GM23338 (cell line): ENCODE measurements at regions not wholly inside any gene's neighbourhood (a gene's known extent, or its start where the extent isn't known, plus 50 kb on each side); places are given as distances from the start of the nearest gene placed in this dataset.

Experiments used
- ATAC-seq: fragments of 200-7000 bp; cut with Tn5 transposase; 3 replicates; pipeline ENCODE4 v1.9.1; 2020
- DNase-seq: peaks from one replicate; pipeline ENCODE4 v3.0.0-alpha.2; 2015; ENCODE audit warnings: low spot score
- H2AFZ ChIP-seq: fragments of 200-600 bp; sonication (generic); 2 replicates; pipeline ENCODE4 v1.8.0; 2016; ENCODE audit warnings: antibody characterized with exemption, mild to moderate bottlenecking, moderate library complexity
- H3F3A ChIP-seq: fragments of 200-600 bp; sonication (generic); replicated peaks from 2 replicates; pipeline ENCODE4 v1.8.0; 2017; ENCODE audit warnings: antibody characterized with exemption, mixed run types, low read depth
- H3K27ac ChIP-seq: fragments of 200-600 bp; sonication (generic); 2 replicates; pipeline ENCODE4 v1.6.1; 2016; ENCODE audit warnings: low read depth
- H3K27me3 ChIP-seq: fragments of 200-600 bp; sonication (generic); 2 replicates; pipeline ENCODE4 v1.8.0; 2016; ENCODE audit warnings: mild to moderate bottlenecking, mixed run types, moderate library complexity; ENCODE audit not compliant: insufficient read depth
- H3K36me3 ChIP-seq: fragments of 200-600 bp; sonication (generic); 2 replicates; pipeline ENCODE4 v1.8.0; 2016; ENCODE audit warnings: mild to moderate bottlenecking; ENCODE audit not compliant: insufficient read depth
- H3K4me1 ChIP-seq: fragments of 200-600 bp; sonication (generic); 2 replicates; pipeline ENCODE4 v1.8.0; 2016; ENCODE audit warnings: mild to moderate bottlenecking, moderate library complexity; ENCODE audit not compliant: insufficient read depth
- H3K4me2 ChIP-seq: fragments of 200-600 bp; sonication (generic); 2 replicates; pipeline ENCODE4 v1.7.1; 2017; ENCODE audit warnings: mixed run types
- H3K4me3 ChIP-seq: fragments of 200-600 bp; sonication (generic); 2 replicates; pipeline ENCODE4 v1.6.1; 2016; ENCODE audit warnings: mixed run types
- H3K79me2 ChIP-seq: fragments of 200-600 bp; sonication (generic); replicated peaks from 2 replicates; pipeline ENCODE4 v1.8.0; 2017; ENCODE audit warnings: mild to moderate bottlenecking; ENCODE audit not compliant: insufficient read depth
- H3K9me2 ChIP-seq: fragments of 200-600 bp; sonication (generic); 2 replicates; pipeline ENCODE4 v1.8.0; 2017; ENCODE audit not compliant: insufficient read depth
- H4K20me1 ChIP-seq: fragments of 200-600 bp; sonication (generic); replicated peaks from 2 replicates; pipeline ENCODE4 v1.8.0; 2017; ENCODE audit warnings: mild to moderate bottlenecking; ENCODE audit not compliant: insufficient read depth
- H3K27ac Mint-ChIP-seq: 2 replicates; pipeline ENCODE4 v1.8.0; 2020; ENCODE audit warnings: inconsistent platforms, mild to moderate bottlenecking, moderate library complexity, mixed read lengths
- H3K27me3 Mint-ChIP-seq: 3 replicates; pipeline ENCODE4 v1.8.0; 2022; ENCODE audit warnings: low read depth, mild to moderate bottlenecking, moderate library complexity, mixed read lengths, inconsistent platforms; ENCODE audit not compliant: insufficient read depth, poor library complexity
- H3K36me3 Mint-ChIP-seq: 3 replicates; pipeline ENCODE4 v1.8.0; 2021; ENCODE audit warnings: low read depth, mild to moderate bottlenecking, inconsistent platforms, moderate library complexity, mixed read lengths
- H3K4me1 Mint-ChIP-seq: 3 replicates; pipeline ENCODE4 v1.8.0; 2020; ENCODE audit warnings: mild to moderate bottlenecking, inconsistent platforms, mixed read lengths
- H3K4me3 Mint-ChIP-seq: 3 replicates; pipeline ENCODE4 v1.8.0; 2021; ENCODE audit warnings: moderate library complexity, mild to moderate bottlenecking, inconsistent platforms, mixed read lengths
- H3K9me3 Mint-ChIP-seq: 3 replicates; pipeline ENCODE4 v1.8.0; 2020; ENCODE audit warnings: moderate library complexity, mild to moderate bottlenecking, inconsistent platforms, mixed read lengths
- EZH2phosphoT487 ChIP-seq: fragments of 200-600 bp; sonication (generic); IDR thresholded peaks from one replicate; pipeline ENCODE4 v1.8.1; 2018; ENCODE audit warnings: antibody characterized with exemption; ENCODE audit not compliant: unreplicated experiment
- JUNB ChIP-seq: IDR thresholded peaks from one replicate; pipeline ENCODE4 v1.6.1; 2016; ENCODE audit warnings: antibody characterized with exemption; ENCODE audit not compliant: unreplicated experiment
- POLR2AphosphoS5 ChIP-seq: IDR thresholded peaks from 2 replicates; pipeline ENCODE4 v1.6.1; 2016; ENCODE audit warnings: antibody characterized with exemption, low read depth
- STAT1 ChIP-seq: IDR thresholded peaks from one replicate; pipeline ENCODE4 v1.6.1; 2016; ENCODE audit warnings: antibody characterized with exemption; ENCODE audit not compliant: unreplicated experiment
- ZNF114 ChIP-seq: fragments of 250-450 bp; sonication (Bioruptor Pico); IDR thresholded peaks from 2 replicates; pipeline ENCODE4 v1.5.0; 2020; ENCODE audit warnings: mild to moderate bottlenecking, moderate library complexity
- TF ChIP-seq, protein P1 (sequence below), 2 experiments: fragments of 200-600 bp in 1 of 2; sonication (generic) in 1 of 2; conservative IDR thresholded peaks; 2 replicates each; pipeline versions ENCODE4 v1.5.1 to v1.6.1; 2016 to 2017; ENCODE audit warnings: antibody characterized with exemption in 2 of 2, low read depth in 2 of 2, mild to moderate bottlenecking in 2 of 2, moderate library complexity in 1 of 2
- TF ChIP-seq, protein P2 (sequence below): fragments of 250-450 bp; sonication (Bioruptor Pico); IDR thresholded peaks from 2 replicates; pipeline ENCODE4 v1.5.0; 2020; ENCODE audit warnings: mild to moderate bottlenecking, moderate library complexity
- TF ChIP-seq, protein P3 (sequence below): IDR thresholded peaks from one replicate; pipeline ENCODE4 v1.6.1; 2018; ENCODE audit warnings: antibody characterized with exemption; ENCODE audit not compliant: unreplicated experiment
- TF ChIP-seq, protein P4 (sequence below): IDR thresholded peaks from 2 replicates; pipeline ENCODE4 v1.6.1; 2016; ENCODE audit warnings: antibody characterized with exemption

DNA sequence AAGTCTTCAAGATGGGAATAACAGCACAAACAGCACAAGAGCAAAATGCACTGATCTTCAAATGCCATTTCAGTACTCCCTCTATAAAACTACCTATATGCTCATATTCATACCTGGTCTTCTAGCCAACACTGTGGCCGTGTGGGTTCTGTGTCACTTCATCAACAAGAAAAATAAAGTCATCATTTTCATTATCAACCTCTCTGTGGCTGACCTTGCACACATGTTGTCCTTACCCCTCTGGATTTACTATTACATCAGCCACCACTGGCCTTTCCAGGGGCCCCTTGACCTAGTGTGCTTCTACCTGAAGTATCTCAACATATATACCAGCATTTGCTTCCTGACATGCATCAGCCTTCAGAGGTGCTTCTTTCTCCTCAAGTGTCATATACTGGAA lies 59.6 kb upstream of the GPR174 start:
- Mint-ChIP-seq H3K9me3 (no peaks in the 10 kb centered on the region), H3K36me3 (no peaks in the 10 kb centered on the region), H3K4me3 (no peak overlapping the region), H3K27me3 (no peaks in the 10 kb centered on the region), H3K27ac (no peak overlapping the region), H3K4me1 (no peaks in the 10 kb centered on the region)
- Histone ChIP-seq H3K4me2 (no peak overlapping the region), H3K9me2 (no peaks in the 10 kb centered on the region), H3K4me1 (no peaks in the 10 kb centered on the region), H3K27me3 (no peaks in the 10 kb centered on the region), H3F3A (no peaks in the 10 kb centered on the region), H2AFZ (no peak overlapping the region), H4K20me1 (no peaks in the 10 kb centered on the region), H3K27ac (no peak overlapping the region), H3K79me2 (no peaks in the 10 kb centered on the region), H3K36me3 (no peaks in the 10 kb centered on the region), H3K4me3 (no peak overlapping the region)
- no peak for TF ChIP-seq STAT1
- TF ChIP-seq, protein P1, sequence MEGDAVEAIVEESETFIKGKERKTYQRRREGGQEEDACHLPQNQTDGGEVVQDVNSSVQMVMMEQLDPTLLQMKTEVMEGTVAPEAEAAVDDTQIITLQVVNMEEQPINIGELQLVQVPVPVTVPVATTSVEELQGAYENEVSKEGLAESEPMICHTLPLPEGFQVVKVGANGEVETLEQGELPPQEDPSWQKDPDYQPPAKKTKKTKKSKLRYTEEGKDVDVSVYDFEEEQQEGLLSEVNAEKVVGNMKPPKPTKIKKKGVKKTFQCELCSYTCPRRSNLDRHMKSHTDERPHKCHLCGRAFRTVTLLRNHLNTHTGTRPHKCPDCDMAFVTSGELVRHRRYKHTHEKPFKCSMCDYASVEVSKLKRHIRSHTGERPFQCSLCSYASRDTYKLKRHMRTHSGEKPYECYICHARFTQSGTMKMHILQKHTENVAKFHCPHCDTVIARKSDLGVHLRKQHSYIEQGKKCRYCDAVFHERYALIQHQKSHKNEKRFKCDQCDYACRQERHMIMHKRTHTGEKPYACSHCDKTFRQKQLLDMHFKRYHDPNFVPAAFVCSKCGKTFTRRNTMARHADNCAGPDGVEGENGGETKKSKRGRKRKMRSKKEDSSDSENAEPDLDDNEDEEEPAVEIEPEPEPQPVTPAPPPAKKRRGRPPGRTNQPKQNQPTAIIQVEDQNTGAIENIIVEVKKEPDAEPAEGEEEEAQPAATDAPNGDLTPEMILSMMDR (conservative IDR thresholded peaks at IDR 0.05; ENCODE audit: low read depth in 2 of 2) = no peak
- ATAC-seq = no peak
- no peak for DNase-seq

DNA sequence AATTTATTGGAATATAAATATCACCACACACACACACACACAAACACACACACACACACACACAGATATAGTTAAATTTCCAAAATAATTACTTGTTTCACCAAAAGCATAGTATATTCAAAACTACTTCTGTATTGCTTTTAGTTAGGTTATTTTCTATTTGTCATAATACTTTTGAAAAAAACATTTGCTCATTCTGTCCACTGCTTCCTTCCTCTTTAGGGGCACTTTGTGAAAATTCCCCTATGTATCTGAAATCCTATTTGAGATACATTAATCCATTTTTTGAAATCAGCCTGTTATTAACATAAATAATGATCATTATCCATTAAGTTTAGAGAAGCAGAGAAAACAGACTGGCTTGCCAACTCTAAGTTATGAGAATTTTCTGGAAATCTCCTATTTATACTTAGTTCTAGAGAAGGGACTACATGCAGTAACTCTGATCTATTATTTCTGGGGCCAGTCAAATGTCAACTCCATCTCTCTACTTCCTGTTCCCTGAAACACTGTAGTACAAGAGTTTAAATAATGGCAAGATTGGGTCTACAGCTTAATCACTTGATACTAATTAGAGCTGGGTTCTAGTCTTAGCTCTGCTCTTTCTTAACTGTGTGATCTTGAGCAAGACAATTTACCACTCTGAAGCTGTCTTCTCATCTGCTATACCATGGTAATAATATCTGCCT lies 54.4 kb upstream of the GPR174 start:
- H3K4me1 ChIP-seq = no peaks in the 10 kb centered on the region
- H3K4me3 Mint-ChIP-seq = no peak overlapping the region
- no peak overlapping the region for H3K4me3 ChIP-seq
- H3K4me2 ChIP-seq = no peak overlapping the region
- DNase-seq (no peak), ATAC-seq (no peak)
- no peak overlapping the region for H2AFZ ChIP-seq
- no peak overlapping the region for H3K27ac ChIP-seq
- no peaks in the 10 kb centered on the region for H3K9me2 ChIP-seq
- H3K79me2 ChIP-seq = no peaks in the 10 kb centered on the region
- no peaks in the 10 kb centered on the region for H4K20me1 ChIP-seq
- H3K27ac Mint-ChIP-seq = no peak overlapping the region
- no peaks in the 10 kb centered on the region for H3K4me1 Mint-ChIP-seq
- H3F3A ChIP-seq = no peaks in the 10 kb centered on the region
- H3K36me3 ChIP-seq = no peaks in the 10 kb centered on the region
- H3K27me3 ChIP-seq = no peaks in the 10 kb centered on the region
- no peaks in the 10 kb centered on the region for H3K36me3 Mint-ChIP-seq
- no peaks in the 10 kb centered on the region for H3K27me3 Mint-ChIP-seq
- no peaks in the 10 kb centered on the region; the same call in 2 of the 3 replicates for H3K9me3 Mint-ChIP-seq
- TF ChIP-seq, protein P2, sequence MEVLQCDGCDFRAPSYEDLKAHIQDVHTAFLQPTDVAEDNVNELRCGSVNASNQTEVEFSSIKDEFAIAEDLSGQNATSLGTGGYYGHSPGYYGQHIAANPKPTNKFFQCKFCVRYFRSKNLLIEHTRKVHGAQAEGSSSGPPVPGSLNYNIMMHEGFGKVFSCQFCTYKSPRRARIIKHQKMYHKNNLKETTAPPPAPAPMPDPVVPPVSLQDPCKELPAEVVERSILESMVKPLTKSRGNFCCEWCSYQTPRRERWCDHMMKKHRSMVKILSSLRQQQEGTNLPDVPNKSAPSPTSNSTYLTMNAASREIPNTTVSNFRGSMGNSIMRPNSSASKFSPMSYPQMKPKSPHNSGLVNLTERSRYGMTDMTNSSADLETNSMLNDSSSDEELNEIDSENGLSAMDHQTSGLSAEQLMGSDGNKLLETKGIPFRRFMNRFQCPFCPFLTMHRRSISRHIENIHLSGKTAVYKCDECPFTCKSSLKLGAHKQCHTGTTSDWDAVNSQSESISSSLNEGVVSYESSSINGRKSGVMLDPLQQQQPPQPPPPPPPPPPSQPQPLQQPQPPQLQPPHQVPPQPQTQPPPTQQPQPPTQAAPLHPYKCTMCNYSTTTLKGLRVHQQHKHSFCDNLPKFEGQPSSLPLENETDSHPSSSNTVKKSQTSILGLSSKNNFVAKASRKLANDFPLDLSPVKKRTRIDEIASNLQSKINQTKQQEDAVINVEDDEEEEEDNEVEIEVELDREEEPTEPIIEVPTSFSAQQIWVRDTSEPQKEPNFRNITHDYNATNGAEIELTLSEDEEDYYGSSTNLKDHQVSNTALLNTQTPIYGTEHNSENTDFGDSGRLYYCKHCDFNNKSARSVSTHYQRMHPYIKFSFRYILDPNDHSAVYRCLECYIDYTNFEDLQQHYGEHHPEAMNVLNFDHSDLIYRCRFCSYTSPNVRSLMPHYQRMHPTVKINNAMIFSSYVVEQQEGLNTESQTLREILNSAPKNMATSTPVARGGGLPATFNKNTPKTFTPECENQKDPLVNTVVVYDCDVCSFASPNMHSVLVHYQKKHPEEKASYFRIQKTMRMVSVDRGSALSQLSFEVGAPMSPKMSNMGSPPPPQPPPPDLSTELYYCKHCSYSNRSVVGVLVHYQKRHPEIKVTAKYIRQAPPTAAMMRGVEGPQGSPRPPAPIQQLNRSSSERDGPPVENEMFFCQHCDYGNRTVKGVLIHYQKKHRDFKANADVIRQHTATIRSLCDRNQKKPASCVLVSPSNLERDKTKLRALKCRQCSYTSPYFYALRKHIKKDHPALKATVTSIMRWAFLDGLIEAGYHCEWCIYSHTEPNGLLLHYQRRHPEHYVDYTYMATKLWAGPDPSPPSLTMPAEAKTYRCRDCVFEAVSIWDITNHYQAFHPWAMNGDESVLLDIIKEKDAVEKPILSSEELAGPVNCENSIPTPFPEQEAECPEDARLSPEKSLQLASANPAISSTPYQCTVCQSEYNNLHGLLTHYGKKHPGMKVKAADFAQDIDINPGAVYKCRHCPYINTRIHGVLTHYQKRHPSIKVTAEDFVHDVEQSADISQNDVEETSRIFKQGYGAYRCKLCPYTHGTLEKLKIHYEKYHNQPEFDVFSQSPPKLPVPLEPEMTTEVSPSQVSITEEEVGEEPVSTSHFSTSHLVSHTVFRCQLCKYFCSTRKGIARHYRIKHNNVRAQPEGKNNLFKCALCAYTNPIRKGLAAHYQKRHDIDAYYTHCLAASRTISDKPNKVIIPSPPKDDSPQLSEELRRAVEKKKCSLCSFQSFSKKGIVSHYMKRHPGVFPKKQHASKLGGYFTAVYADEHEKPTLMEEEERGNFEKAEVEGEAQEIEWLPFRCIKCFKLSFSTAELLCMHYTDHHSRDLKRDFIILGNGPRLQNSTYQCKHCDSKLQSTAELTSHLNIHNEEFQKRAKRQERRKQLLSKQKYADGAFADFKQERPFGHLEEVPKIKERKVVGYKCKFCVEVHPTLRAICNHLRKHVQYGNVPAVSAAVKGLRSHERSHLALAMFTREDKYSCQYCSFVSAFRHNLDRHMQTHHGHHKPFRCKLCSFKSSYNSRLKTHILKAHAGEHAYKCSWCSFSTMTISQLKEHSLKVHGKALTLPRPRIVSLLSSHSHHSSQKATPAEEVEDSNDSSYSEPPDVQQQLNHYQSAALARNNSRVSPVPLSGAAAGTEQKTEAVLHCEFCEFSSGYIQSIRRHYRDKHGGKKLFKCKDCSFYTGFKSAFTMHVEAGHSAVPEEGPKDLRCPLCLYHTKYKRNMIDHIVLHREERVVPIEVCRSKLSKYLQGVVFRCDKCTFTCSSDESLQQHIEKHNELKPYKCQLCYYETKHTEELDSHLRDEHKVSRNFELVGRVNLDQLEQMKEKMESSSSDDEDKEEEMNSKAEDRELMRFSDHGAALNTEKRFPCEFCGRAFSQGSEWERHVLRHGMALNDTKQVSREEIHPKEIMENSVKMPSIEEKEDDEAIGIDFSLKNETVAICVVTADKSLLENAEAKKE (CRISPR knock-in tag) = no peak
- TF ChIP-seq, protein P3, sequence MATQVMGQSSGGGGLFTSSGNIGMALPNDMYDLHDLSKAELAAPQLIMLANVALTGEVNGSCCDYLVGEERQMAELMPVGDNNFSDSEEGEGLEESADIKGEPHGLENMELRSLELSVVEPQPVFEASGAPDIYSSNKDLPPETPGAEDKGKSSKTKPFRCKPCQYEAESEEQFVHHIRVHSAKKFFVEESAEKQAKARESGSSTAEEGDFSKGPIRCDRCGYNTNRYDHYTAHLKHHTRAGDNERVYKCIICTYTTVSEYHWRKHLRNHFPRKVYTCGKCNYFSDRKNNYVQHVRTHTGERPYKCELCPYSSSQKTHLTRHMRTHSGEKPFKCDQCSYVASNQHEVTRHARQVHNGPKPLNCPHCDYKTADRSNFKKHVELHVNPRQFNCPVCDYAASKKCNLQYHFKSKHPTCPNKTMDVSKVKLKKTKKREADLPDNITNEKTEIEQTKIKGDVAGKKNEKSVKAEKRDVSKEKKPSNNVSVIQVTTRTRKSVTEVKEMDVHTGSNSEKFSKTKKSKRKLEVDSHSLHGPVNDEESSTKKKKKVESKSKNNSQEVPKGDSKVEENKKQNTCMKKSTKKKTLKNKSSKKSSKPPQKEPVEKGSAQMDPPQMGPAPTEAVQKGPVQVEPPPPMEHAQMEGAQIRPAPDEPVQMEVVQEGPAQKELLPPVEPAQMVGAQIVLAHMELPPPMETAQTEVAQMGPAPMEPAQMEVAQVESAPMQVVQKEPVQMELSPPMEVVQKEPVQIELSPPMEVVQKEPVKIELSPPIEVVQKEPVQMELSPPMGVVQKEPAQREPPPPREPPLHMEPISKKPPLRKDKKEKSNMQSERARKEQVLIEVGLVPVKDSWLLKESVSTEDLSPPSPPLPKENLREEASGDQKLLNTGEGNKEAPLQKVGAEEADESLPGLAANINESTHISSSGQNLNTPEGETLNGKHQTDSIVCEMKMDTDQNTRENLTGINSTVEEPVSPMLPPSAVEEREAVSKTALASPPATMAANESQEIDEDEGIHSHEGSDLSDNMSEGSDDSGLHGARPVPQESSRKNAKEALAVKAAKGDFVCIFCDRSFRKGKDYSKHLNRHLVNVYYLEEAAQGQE = no peak
- TF ChIP-seq, protein P4, sequence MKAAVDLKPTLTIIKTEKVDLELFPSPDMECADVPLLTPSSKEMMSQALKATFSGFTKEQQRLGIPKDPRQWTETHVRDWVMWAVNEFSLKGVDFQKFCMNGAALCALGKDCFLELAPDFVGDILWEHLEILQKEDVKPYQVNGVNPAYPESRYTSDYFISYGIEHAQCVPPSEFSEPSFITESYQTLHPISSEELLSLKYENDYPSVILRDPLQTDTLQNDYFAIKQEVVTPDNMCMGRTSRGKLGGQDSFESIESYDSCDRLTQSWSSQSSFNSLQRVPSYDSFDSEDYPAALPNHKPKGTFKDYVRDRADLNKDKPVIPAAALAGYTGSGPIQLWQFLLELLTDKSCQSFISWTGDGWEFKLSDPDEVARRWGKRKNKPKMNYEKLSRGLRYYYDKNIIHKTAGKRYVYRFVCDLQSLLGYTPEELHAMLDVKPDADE = no peak
- no peak for TF ChIP-seq EZH2phosphoT487
- no peak for TF ChIP-seq ZNF114
- TF ChIP-seq POLR2AphosphoS5 = no peak
- TF ChIP-seq STAT1 = no peak
- TF ChIP-seq JUNB = no peak
